PFSK-1 (cell line): ENCODE measurements at regions not wholly inside any gene's neighbourhood (a gene's known extent, or its start where the extent isn't known, plus 50 kb on each side); places are given as distances from the start of the nearest gene placed in this dataset.

Source experiments
- FOXP2 ChIP-seq: optimal IDR thresholded peaks from 2 replicates; pipeline ENCODE3; 2011; ENCODE audit warnings: borderline replicate concordance, control low read depth, inconsistent platforms; ENCODE audit not compliant: insufficient read depth; ENCODE audit errors: extremely low read length, extremely low read depth
- POLR2AphosphoS5 ChIP-seq: IDR thresholded peaks from 2 replicates; pipeline ENCODE4 v1.6.1; 2012; ENCODE audit warnings: low read depth, mild to moderate bottlenecking, control low read depth, low read length, moderate library complexity
- SIN3A ChIP-seq: IDR thresholded peaks from 2 replicates; pipeline ENCODE4 v1.6.1; 2012; ENCODE audit warnings: mild to moderate bottlenecking, low read length, moderate library complexity, borderline replicate concordance; ENCODE audit not compliant: insufficient read depth
- TAF1 ChIP-seq: IDR thresholded peaks from 2 replicates; pipeline ENCODE4 v1.6.1; 2012; ENCODE audit warnings: low read length, control low read depth, borderline replicate concordance; ENCODE audit not compliant: insufficient read depth
- TF ChIP-seq, protein P1 (sequence below), 2 experiments: IDR thresholded peaks; 2 replicates each; pipeline versions ENCODE4 v1.6.1 to v1.8.0; 2011 to 2012; ENCODE audit warnings: low read depth in 2 of 2, low read length in 2 of 2, control low read depth in 1 of 2, inconsistent platforms in 1 of 2, mild to moderate bottlenecking in 1 of 2, moderate library complexity in 1 of 2; ENCODE audit not compliant: insufficient read depth in 1 of 2

DNA sequence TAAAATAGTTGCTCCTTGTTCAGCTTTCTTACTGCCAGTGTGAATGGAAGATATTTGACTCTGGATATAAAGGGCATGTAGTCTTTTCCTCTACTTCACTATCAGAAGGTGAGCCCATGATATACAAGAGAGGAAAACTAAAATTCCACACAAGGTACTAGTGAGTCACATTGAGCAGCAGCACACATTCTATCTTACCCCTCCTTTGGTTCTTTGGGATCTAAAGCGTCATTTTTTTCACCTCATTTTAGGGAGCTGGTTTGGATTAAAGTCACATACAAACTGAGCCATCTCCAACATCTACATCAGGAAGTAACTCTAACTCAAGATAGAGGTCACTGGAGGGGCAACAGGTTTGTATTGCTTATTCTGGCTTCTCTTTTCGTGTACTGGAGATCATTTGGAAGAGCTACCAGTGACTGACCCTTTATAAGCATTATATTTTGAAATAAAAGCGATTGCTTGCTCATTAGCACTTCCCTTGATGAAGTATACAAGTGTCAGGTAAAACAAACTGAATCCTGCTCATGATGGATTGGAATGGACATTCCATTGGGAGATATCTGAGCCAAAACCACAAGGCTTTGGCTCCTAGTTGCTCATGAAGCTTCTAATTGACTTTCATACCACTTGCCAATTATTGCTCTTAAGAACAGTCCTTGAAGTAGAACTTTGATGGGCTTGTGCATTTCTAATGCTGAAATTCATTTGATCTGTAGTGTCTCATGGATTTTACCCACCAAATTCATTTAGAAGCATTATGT is 124.1 kb downstream of the SPCS3 start:
- TF ChIP-seq POLR2AphosphoS5 (no peak), FOXP2 (no peak), SIN3A (no peak), TAF1 (no peak)
- TF ChIP-seq, protein P1, sequence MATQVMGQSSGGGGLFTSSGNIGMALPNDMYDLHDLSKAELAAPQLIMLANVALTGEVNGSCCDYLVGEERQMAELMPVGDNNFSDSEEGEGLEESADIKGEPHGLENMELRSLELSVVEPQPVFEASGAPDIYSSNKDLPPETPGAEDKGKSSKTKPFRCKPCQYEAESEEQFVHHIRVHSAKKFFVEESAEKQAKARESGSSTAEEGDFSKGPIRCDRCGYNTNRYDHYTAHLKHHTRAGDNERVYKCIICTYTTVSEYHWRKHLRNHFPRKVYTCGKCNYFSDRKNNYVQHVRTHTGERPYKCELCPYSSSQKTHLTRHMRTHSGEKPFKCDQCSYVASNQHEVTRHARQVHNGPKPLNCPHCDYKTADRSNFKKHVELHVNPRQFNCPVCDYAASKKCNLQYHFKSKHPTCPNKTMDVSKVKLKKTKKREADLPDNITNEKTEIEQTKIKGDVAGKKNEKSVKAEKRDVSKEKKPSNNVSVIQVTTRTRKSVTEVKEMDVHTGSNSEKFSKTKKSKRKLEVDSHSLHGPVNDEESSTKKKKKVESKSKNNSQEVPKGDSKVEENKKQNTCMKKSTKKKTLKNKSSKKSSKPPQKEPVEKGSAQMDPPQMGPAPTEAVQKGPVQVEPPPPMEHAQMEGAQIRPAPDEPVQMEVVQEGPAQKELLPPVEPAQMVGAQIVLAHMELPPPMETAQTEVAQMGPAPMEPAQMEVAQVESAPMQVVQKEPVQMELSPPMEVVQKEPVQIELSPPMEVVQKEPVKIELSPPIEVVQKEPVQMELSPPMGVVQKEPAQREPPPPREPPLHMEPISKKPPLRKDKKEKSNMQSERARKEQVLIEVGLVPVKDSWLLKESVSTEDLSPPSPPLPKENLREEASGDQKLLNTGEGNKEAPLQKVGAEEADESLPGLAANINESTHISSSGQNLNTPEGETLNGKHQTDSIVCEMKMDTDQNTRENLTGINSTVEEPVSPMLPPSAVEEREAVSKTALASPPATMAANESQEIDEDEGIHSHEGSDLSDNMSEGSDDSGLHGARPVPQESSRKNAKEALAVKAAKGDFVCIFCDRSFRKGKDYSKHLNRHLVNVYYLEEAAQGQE (IDR thresholded peaks at IDR 0.05; ENCODE audit: insufficient read depth in 1 of 2, low read depth in 2 of 2, low read length in 2 of 2) = no peak

DNA sequence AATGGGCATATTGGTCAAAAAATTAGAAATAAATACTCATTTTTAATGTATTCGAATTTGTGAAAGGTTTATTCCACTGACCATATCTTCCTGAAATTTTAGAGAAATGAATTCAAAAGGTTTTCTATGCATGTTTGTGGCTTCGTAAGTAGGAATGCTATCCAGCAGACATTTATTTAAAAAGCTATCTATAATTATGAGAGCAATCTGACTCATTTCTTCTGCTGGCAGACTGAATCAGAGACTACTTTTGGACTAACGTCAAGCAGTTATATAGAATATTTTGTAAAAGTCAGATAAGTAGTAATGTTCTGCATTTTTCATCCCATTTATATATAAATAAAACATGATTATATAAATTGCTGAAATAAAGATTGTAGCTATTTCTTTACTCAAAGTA is 125.0 kb downstream of the SPCS3 start:
- TF ChIP-seq FOXP2 = no peak

DNA sequence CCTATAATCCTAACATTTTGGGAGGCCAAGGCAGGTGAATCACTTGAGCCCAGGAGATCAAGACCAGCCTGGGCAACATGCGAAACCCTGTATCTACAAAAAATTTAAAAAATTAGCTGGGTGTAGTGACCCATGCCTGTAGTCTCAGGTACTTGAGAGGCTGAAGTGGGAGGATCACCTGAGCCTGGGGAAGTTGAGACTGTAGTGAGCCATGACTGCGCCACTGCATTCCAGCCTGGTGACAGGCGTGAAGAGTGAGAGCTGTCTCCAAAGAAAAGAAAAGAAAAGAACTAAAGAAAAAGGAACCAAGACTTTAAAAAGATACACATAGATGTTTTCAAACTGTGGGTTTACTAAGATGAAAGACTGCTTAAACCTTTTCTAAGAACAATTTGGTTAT is 129.0 kb downstream of the SPCS3 start:
- no peak for TF ChIP-seq FOXP2
- TF ChIP-seq TAF1 = no peak
- TF ChIP-seq, protein P1 (IDR thresholded peaks at IDR 0.05; ENCODE audit: insufficient read depth in 1 of 2, low read depth in 2 of 2, low read length in 2 of 2) = no peak
- TF ChIP-seq SIN3A = no peak
- TF ChIP-seq POLR2AphosphoS5 = no peak

DNA sequence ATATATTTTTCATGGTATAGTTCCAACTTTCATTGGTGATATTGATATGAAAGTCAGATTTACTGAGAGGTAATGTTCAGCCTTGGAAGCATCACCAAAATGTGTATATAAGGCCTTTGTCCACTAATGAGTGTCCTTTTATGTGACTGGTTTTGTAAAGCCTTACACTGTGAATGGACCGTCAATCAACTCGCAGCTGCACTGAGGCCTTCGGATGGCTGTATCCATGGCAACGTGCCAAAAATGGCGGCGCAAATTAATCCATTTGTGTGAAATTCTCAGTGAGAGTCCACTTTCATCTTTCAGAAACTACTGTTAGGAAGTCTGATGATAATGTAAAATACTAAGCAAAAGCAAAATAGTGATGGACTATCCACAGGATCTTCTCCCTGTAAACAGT is 131.7 kb downstream of the SPCS3 start:
- TF ChIP-seq, protein P1 (IDR thresholded peaks at IDR 0.05; ENCODE audit: insufficient read depth in 1 of 2, low read depth in 2 of 2, low read length in 2 of 2) = no peak
- TF ChIP-seq TAF1 (no peak), SIN3A (no peak), POLR2AphosphoS5 (no peak)

DNA sequence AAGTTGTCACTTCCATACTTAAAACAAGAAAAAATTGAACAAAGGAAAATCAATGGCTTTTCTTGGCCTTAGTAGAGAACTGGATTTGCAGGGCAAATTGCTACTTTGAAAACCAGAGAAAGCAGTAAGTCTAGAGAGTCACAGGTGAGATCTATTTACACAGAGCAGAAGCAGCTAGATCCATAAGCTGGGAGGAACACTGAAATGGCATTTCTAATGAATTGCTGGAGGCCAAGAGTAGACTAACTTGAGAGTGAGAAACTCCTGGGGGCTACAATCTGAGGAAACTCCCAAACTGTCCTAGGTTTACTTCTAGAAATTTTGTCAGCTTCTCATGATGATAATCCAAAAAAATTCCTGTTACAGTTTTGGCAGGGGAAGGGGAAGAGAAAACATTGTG is 133.3 kb downstream of the SPCS3 start:
- TF ChIP-seq, protein P1 (IDR thresholded peaks at IDR 0.05; ENCODE audit: insufficient read depth in 1 of 2, low read depth in 2 of 2, low read length in 2 of 2) = no peak
- TF ChIP-seq TAF1 (no peak), POLR2AphosphoS5 (no peak), FOXP2 (no peak), SIN3A (no peak)
